HEK293 (cell line): ENCODE measurements at regions not wholly inside any gene's neighbourhood (a gene's known extent, or its start where the extent isn't known, plus 50 kb on each side); places are given as distances from the start of the nearest gene placed in this dataset.

Source experiments
- CTCF ChIP-seq: fragments of 450-650 bp; formaldehyde crosslinking; IDR thresholded peaks from 2 replicates; pipeline ENCODE4 v1.5.1; 2016; ENCODE audit warnings: missing biosample characterization, missing genetic modification characterization
- HOXA7 ChIP-seq: sonication (generic); formaldehyde crosslinking; IDR thresholded peaks from 2 replicates; pipeline ENCODE4 v1.8.1; 2022; ENCODE audit warnings: missing genetic modification reagents, borderline replicate concordance
- ZBTB1 ChIP-seq: fragments of 450-650 bp; formaldehyde crosslinking; IDR thresholded peaks from 2 replicates; pipeline ENCODE4 v1.5.1; 2016; ENCODE audit warnings: missing biosample characterization, missing genetic modification characterization
- ZNF639 ChIP-seq: fragments of 450-650 bp; formaldehyde crosslinking; IDR thresholded peaks from 2 replicates; pipeline ENCODE4 v1.5.1; 2016; ENCODE audit warnings: missing biosample characterization, missing genetic modification characterization
- ZNF664 ChIP-seq: fragments of 450-650 bp; formaldehyde crosslinking; IDR thresholded peaks from 2 replicates; pipeline ENCODE4 v1.5.1; 2016; ENCODE audit warnings: missing biosample characterization, missing genetic modification characterization

GRCh38 chr1:177546346-177546745, 375.6 kb downstream of the BRINP2 start:
- TF ChIP-seq CTCF (tag by site-specific recombination), result no peak
- TF ChIP-seq ZBTB1 (tag by site-specific recombination), result no peak
- no peak for TF ChIP-seq ZNF639
- no peak for TF ChIP-seq HOXA7 (CRISPR knock-in tag)
- TF ChIP-seq ZNF664 (tag by site-specific recombination), result no peak
